OCI-LY1 (cell line): ENCODE measurements at regions not wholly inside any gene's neighbourhood (a gene's known extent, or its start where the extent isn't known, plus 50 kb on each side); places are given as distances from the start of the nearest gene placed in this dataset.

ENCODE experiments used
- H2AFZ ChIP-seq: fragments of 200-600 bp; sonication (generic), shearing (Covaris generic); 2 replicates; pipeline ENCODE4 v1.6.0; 2014; ENCODE audit warnings: antibody characterized with exemption, mild to moderate bottlenecking, low read length
- H3F3A ChIP-seq: fragments of 200-600 bp; sonication (generic), shearing (Covaris generic); 2 replicates; pipeline ENCODE4 v1.6.0; 2014; ENCODE audit warnings: mild to moderate bottlenecking, antibody characterized with exemption, low read length, moderate library complexity; ENCODE audit not compliant: insufficient read depth
- H3K27ac ChIP-seq: fragments of 200-600 bp; sonication (generic); 2 replicates; pipeline ENCODE4 v1.5.1; 2014; ENCODE audit warnings: low read length, mixed run types, mild to moderate bottlenecking, low read depth; ENCODE audit not compliant: poor library complexity, severe bottlenecking
- H3K27me3 ChIP-seq: fragments of 200-600 bp; sonication (generic); 2 replicates; pipeline ENCODE4 v1.6.0; 2014; ENCODE audit warnings: antibody characterized with exemption, mild to moderate bottlenecking, low read length, moderate library complexity; ENCODE audit not compliant: insufficient read depth
- H3K36me3 ChIP-seq: fragments of 200-600 bp; sonication (generic); 2 replicates; pipeline ENCODE4 v1.6.1; 2014; ENCODE audit warnings: mild to moderate bottlenecking, antibody characterized with exemption, low read length, moderate library complexity, mixed read lengths; ENCODE audit not compliant: insufficient read depth
- H3K4me1 ChIP-seq: fragments of 200-600 bp; sonication (generic); 2 replicates; pipeline ENCODE4 v1.5.1; 2014; ENCODE audit warnings: mild to moderate bottlenecking, low read length, moderate library complexity; ENCODE audit not compliant: insufficient read depth, severe bottlenecking
- H3K4me2 ChIP-seq: fragments of 200-600 bp; sonication (generic), shearing (Covaris generic); 2 replicates; pipeline ENCODE4 v1.6.1; 2014; ENCODE audit warnings: low read length
- H3K4me3 ChIP-seq: fragments of 200-600 bp; sonication (generic); 2 replicates; pipeline ENCODE4 v1.5.1; 2014; ENCODE audit warnings: low read length, low read depth, mild to moderate bottlenecking, mixed read lengths; ENCODE audit not compliant: poor library complexity, severe bottlenecking
- H3K79me2 ChIP-seq: fragments of 200-600 bp; shearing (Covaris generic); 2 replicates; pipeline ENCODE4 v1.6.1; 2016; ENCODE audit warnings: mixed run types, low read length, mixed read lengths; ENCODE audit not compliant: insufficient read depth
- H3K9ac ChIP-seq: fragments of 200-600 bp; sonication (generic), shearing (Covaris generic); 2 replicates; pipeline ENCODE4 v1.6.1; 2014; ENCODE audit warnings: mild to moderate bottlenecking, low read length, mixed read lengths
- H3K9me2 ChIP-seq: fragments of 200-600 bp; sonication (generic), shearing (Covaris generic); 2 replicates; pipeline ENCODE4 v1.6.1; 2014; ENCODE audit warnings: low read depth, mild to moderate bottlenecking, low read length, mixed read lengths
- H3K9me3 ChIP-seq: fragments of 200-600 bp; shearing (Covaris generic); 2 replicates; pipeline ENCODE4 v1.6.1; 2014; ENCODE audit warnings: low read length, mixed read lengths
- H4K20me1 ChIP-seq: fragments of 200-600 bp; sonication (generic), shearing (Covaris generic); 2 replicates; pipeline ENCODE4 v1.6.0; 2016; ENCODE audit warnings: mild to moderate bottlenecking, low read length; ENCODE audit not compliant: insufficient read depth
- CTCF ChIP-seq: fragments of 200-600 bp; sonication (generic), shearing (Covaris generic); IDR thresholded peaks from 2 replicates; pipeline ENCODE4 v1.5.1; 2017; ENCODE audit warnings: mild to moderate bottlenecking, antibody characterized with exemption, low read length, moderate library complexity, mixed read lengths
- EZH2 ChIP-seq: fragments of 200-600 bp; sonication (generic), shearing (Covaris generic); IDR thresholded peaks from 2 replicates; pipeline ENCODE4 v1.8.0; 2017; ENCODE audit warnings: borderline replicate concordance, mixed run types, mild to moderate bottlenecking, antibody characterized with exemption, low read length, moderate library complexity, mixed read lengths

DNA sequence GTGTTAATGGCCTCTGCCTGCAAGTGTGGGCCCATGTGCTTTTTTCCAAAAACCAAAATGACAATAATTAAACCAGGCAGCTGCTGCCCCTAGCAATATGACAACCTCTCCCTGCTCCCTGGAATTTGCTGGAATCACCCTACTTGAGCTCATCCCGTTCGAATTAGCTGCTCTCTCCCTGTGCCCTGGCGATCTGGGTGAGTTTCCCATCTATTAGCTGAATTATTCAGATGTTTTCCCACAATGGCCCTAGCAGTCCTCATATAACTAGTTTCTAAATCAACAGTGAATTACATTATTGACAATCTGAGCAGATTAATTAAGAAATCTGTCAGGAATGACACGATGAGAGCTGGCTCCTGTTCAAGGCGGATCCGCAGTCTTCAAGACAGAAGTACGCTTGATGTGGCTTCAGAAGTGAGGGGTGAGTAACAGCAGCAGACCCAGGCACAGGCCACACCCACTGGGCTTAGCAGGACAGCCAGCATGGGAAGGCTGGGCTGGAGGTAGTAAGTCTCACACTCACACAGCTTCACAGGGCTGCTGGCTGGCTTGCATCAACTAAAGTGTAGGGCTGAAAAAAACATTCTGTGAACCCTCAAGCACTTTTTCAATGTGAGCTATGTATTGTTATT, 366.2 kb upstream of the ID2 start:
- Histone ChIP-seq H3F3A (no peaks in the 10 kb centered on the region), H3K4me2 (no peak overlapping the region), H2AFZ (no peak overlapping the region), H3K4me3 (no peak overlapping the region), H3K4me1 (peaks cover 37% of the 10 kb centered on the region), H3K79me2 (no peaks in the 10 kb centered on the region), H3K36me3 (no peaks in the 10 kb centered on the region), H3K9me2 (no peaks in the 10 kb centered on the region), H3K27me3 (no peaks in the 10 kb centered on the region), H3K27ac (no peak overlapping the region), H3K9ac (no peak overlapping the region), H4K20me1 (no peaks in the 10 kb centered on the region), H3K9me3 (no peaks in the 10 kb centered on the region)
- no peak for TF ChIP-seq EZH2
- no peak for TF ChIP-seq CTCF

DNA sequence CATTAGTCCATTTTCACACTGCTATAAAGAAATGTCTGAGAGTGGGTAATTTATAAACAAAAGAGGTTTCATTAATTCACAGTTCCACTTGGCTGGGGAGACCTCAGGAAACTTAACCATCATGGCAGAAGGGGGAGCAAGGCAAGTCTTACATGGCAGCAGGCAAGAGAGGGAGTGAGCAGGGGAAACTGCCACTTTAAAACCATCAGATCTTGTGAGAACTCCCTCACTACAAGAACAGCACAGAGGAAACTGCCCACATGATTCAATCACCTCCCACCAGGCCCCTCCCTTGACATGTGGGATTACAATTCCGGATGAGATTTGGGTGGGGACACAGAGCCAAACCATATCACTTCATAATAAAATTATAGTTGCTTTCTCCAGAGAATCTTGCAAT, 365.5 kb upstream of the ID2 start:
- Histone ChIP-seq H3K27ac (no peak overlapping the region), H3K36me3 (no peaks in the 10 kb centered on the region), H3K9me3 (no peaks in the 10 kb centered on the region), H3K4me1 (peaks cover 30% of the 10 kb centered on the region), H3K79me2 (no peaks in the 10 kb centered on the region), H3K4me3 (no peak overlapping the region), H3K4me2 (no peak overlapping the region), H3K9ac (no peak overlapping the region), H4K20me1 (no peaks in the 10 kb centered on the region), H2AFZ (no peak overlapping the region), H3K9me2 (no peaks in the 10 kb centered on the region), H3F3A (no peaks in the 10 kb centered on the region), H3K27me3 (no peaks in the 10 kb centered on the region)
- TF ChIP-seq EZH2 (no peak), CTCF (no peak)

DNA sequence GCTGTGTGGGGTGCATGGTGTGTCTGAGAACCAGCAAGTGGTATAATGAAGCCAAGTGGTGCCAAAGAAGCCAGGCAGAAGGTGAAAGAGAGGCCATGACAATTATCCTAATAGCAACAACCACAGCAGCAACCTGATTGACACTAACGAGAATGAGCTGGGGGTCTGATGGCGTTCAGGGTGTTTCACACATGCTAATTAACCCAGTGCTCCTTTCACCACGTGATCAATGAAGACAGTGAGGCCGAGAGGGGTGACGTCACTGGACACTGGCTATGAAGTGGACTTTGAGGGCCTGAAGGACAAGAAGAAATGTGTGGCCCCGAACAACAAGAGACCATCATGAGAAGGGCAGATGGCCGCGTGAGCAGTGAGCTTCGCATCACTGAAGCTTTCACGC, 364.4 kb upstream of the ID2 start:
- Histone ChIP-seq H3K36me3 (no peaks in the 10 kb centered on the region), H3K27ac (no peak overlapping the region), H3K9ac (no peak overlapping the region), H3K4me3 (no peak overlapping the region), H2AFZ (no peak overlapping the region), H3K9me3 (no peaks in the 10 kb centered on the region), H3K27me3 (no peaks in the 10 kb centered on the region), H3K79me2 (no peaks in the 10 kb centered on the region), H3F3A (no peaks in the 10 kb centered on the region), H3K9me2 (no peaks in the 10 kb centered on the region), H3K4me2 (no peak overlapping the region), H3K4me1 (peaks cover 19% of the 10 kb centered on the region), H4K20me1 (no peaks in the 10 kb centered on the region)
- TF ChIP-seq CTCF (no peak), EZH2 (no peak)
